RWPE1 (cell line): ENCODE measurements at regions not wholly inside any gene's neighbourhood (a gene's known extent, or its start where the extent isn't known, plus 50 kb on each side); places are given as distances from the start of the nearest gene placed in this dataset.

Experiments used
- CTCF ChIA-PET: fragments of 350-600 bp; sonication (Branson Sonifier 250); formaldehyde crosslinking; extraction: SDS; loops from one replicate; lab custom pipeline; 2021; lab: Yijun Ruan, JAX
- POLR2A ChIA-PET: fragments of 400-600 bp; formaldehyde crosslinking; extraction: SDS; loops from one replicate; lab custom pipeline; 2020; ENCODE audit warnings: antibody characterized with exemption; ENCODE audit not compliant: low non-redundant PET; lab: Yijun Ruan, JAX
- DNase-seq: peaks from one replicate; pipeline ENCODE4 v3.0.0; 2012; ENCODE audit warnings: low spot score
- H3K27ac ChIP-seq: fragments of 450-650 bp; 2 replicates; pipeline ENCODE4 v1.5.1; 2017
- TF ChIP-seq, protein P1 (sequence below): fragments of 450-650 bp; conservative IDR thresholded peaks from 2 replicates; pipeline ENCODE4 v1.5.1; 2017; ENCODE audit warnings: low read depth, mild to moderate bottlenecking

DNA sequence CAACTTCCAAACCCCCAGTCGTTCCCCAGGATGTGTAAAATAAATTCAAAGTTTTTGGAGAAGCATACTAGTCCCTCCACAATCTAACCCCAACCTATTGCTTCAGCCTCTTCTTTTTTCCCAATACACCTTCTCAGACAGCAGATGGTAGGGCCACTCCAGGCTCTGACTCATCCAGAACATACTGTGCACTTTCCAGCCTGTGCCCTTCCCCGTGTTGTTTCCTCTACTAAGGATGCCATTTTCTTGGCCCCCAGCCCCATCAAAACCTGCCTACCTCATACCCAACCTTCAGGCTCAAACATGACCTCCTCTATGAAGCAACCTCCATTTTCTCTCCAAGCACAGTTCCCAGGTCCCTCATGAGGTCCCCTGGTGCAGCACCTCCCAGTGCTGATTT lies 669.3 kb downstream of the BCL11A start:
- no peak overlapping the region for H3K27ac ChIP-seq

DNA sequence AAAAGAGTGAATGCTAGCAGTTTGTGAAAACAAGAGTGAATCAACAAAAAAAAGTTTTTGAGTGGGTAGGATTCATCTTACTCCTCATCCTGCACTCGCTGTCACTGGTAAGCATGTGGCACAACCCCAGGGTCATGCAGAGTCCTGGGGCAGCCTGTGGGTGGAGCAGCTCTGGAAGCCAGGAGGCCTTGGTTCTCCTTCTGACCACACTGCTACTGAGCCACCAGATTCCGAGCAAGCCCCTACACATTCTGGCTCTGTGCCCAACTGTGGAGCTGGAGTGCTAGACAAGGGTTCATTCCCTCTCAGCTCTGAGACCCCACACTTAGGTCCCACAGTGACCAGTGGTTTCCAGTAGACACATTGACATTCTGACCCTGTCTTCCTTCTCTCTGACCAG lies 670.6 kb downstream of the BCL11A start:
- CTCF ChIA-PET: interaction anchor here (0.7 kb wide), 1 partner anchor 39 kb away, joined by 3 read pairs; no protein-coding TSS in a partner anchor
- DNase-seq: no peak
- POLR2A ChIA-PET: no interaction called here
- H3K27ac ChIP-seq: no peak overlapping the region
- TF ChIP-seq, protein P1, sequence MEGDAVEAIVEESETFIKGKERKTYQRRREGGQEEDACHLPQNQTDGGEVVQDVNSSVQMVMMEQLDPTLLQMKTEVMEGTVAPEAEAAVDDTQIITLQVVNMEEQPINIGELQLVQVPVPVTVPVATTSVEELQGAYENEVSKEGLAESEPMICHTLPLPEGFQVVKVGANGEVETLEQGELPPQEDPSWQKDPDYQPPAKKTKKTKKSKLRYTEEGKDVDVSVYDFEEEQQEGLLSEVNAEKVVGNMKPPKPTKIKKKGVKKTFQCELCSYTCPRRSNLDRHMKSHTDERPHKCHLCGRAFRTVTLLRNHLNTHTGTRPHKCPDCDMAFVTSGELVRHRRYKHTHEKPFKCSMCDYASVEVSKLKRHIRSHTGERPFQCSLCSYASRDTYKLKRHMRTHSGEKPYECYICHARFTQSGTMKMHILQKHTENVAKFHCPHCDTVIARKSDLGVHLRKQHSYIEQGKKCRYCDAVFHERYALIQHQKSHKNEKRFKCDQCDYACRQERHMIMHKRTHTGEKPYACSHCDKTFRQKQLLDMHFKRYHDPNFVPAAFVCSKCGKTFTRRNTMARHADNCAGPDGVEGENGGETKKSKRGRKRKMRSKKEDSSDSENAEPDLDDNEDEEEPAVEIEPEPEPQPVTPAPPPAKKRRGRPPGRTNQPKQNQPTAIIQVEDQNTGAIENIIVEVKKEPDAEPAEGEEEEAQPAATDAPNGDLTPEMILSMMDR: no peak

More for the DNA sequence above, 669.3 kb downstream of the BCL11A start:
- TF ChIP-seq, protein P1: no peak
- CTCF ChIA-PET: no interaction called here
- DNase-seq: no peak
- POLR2A ChIA-PET: no interaction called here

DNA sequence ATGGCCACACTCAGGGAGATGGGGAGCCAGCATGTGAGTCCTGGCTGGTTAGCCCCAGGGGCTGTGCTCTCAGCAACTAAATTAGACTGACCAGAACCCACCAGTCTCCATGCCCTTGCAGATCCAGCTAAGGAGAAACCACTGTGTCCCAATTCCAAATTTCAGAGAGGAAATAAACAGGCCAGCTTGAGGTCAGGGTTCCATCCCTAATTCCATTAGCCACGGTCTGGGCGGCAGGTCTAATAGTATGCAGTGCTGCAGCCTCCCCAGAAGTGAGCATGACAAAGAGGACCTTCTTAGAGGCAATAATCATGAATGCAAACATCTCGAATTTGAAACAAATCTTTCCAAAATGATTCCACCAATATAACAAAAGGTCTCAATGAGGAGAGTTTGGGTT lies 671.2 kb downstream of the BCL11A start:
- POLR2A ChIA-PET: no interaction called here
- H3K27ac ChIP-seq: no peak overlapping the region
- TF ChIP-seq, protein P1: no peak
- DNase-seq: no peak
- CTCF ChIA-PET: interaction anchor here (0.8 kb wide), 1 partner anchor 581 kb away, joined by 4 read pairs; no protein-coding TSS in a partner anchor

DNA sequence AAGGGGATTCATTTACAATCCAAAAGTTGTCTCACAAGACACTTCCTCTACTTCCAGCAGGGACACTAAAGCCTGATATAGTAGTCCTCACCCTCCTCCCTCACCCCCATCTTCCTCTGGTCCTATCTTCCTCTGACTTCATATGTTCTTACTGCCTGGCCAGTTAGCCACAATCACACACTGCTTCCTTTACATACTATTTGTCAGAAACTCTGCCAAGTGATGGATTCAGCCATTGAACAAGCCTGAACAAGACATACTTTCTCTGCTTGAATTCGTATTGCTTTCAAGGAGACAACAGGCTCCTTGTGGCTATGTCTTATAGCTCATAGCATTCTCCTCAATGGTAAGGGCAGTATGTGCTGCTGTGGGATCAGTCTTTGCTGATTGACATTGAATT lies 672.2 kb downstream of the BCL11A start:
- ChIA-PET CTCF (interaction anchor here (0.8 kb wide), 1 partner anchor 580 kb away, joined by 4 read pairs; no protein-coding TSS in a partner anchor), POLR2A (no interaction called here)
- TF ChIP-seq, protein P1: no peak
- DNase-seq: no peak
- no peak overlapping the region for H3K27ac ChIP-seq

DNA sequence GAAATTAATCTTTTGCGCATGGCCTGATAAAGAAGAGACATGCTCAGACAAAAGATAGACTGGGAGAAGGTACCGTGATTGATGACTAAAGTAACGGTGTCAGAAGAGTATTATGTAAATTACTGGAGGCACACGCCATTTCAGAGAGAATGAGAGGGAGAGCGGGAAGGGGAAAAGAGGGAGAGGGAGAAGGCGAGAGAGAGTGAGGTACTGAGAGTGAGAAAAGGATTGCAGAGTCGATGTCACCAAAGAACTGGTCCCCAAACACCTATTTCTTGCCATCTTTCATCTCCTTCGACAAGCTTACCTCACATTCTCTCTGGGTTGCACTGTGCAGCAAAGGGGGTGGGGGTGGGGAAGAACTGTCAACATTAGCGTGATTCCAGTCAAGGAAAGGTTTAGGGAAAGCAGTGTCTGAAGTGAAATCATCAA lies 673.7 kb downstream of the BCL11A start:
- DNase-seq: no peak
- ChIA-PET CTCF (no interaction called here), POLR2A (no interaction called here)
- no peak overlapping the region for H3K27ac ChIP-seq
- TF ChIP-seq, protein P1: no peak

DNA sequence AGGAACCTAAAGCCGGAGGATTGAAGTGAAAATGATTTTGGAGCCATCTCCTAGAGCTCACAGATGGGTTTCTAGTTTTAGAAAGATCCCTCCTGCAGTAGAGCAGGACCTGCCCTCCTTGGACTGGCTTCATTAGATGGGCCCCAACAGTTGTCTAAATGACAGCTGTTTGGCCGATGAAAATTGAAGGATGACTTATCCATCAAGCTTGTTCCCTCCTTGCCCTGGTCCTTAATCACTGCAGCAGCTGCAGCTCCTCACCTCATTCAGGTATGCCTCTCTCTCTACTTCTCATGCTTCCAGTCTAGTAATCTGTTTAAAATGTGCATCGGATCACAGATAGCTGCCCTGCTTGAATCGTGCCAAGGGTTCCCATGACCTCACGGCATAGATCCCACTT lies 677.6 kb downstream of the BCL11A start:
- H3K27ac ChIP-seq: no peak overlapping the region
- POLR2A ChIA-PET: no interaction called here
- no peak for DNase-seq
- CTCF ChIA-PET: no interaction called here
- TF ChIP-seq, protein P1: no peak
